ENCODE measurements at regions not wholly inside any gene's neighbourhood (a gene's known extent, or its start where the extent isn't known, plus 50 kb on each side); places are given as distances from the start of the nearest gene placed in this dataset.

DNA sequence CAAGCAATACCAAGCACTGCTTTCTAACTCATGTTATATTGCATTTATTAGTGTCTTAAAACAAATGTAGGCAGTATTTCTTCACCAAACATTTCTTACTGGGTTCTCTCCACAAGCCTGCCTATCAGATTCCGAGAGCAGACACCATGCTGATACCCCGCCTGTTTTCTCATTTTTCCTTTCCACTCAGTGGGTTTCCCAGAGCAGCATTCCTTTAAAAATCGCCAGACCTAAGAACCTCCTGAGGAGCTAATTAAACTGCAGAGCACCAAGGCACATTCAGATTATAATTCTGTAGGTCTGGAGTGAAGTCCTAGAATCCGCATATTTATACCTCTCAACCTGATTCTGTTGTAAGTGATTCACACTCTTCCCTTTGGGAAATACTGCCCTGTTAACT is 405.6 kb downstream of the TNS1 start:
- FAIRE-seq = no peak

More for the DNA sequence above, 405.6 kb downstream of the TNS1 start:
- no peaks in the 10 kb centered on the region for H3K36me3 ChIP-seq (ENCODE audit: control insufficient read depth in 2 of 2, insufficient read depth in 2 of 2, low read length in 1 of 2)
- intact Hi-C loops (cut with micrococcal nuclease; ENCODE audit: unreplicated experiment) = no loop called here
- no peak overlapping the region for H3K4me3 ChIP-seq
- H3K27ac ChIP-seq (ENCODE audit: control insufficient read depth, insufficient read depth) = no peak overlapping the region
- no peaks in the 10 kb centered on the region for H3K9me3 ChIP-seq (replicated peaks; ENCODE audit: control insufficient read depth, insufficient read depth, low read length)
- in situ Hi-C loops (cut with MboI) = no loop called here
- BruUV-seq (replicated peaks) = no TSS peak
- no peak for ATAC-seq
- no peaks in the 10 kb centered on the region for H4K20me1 ChIP-seq (ENCODE audit: control insufficient read depth, insufficient read depth)
- no peak overlapping the region for H3K9ac ChIP-seq (ENCODE audit: control insufficient read depth, insufficient read depth, low read length)
- CTCF ChIA-PET = no interaction called here
- H2AFZ ChIP-seq (ENCODE audit: control insufficient read depth, low read depth, low read length) = no peak overlapping the region
- RAD21 ChIA-PET (ENCODE audit: unreplicated experiment) = no interaction called here
- no peak overlapping the region for H3K4me2 ChIP-seq (ENCODE audit: control insufficient read depth, insufficient read depth)
- TF ChIP-seq BMI1 (IDR thresholded peaks at IDR 0.05; ENCODE audit: borderline replicate concordance) = no peak
- TF ChIP-seq E2F4 (IDR thresholded peaks at IDR 0.05; ENCODE audit: low read depth, low read length) = no peak
- TF ChIP-seq SUZ12 (IDR thresholded peaks at IDR 0.05; ENCODE audit: unreplicated experiment) = no peak
- TF ChIP-seq IKZF2 (IDR thresholded peaks at IDR 0.05) = no peak
- no peak for TF ChIP-seq HDGF (IDR thresholded peaks at IDR 0.05)
- TF ChIP-seq JUND (IDR thresholded peaks at IDR 0.05; ENCODE audit: low read depth, low read length) = no peak
- TF ChIP-seq EZH2 (IDR thresholded peaks at IDR 0.05; ENCODE audit: borderline replicate concordance, control insufficient read depth, low read depth, low read length) = no peak
- no peak for TF ChIP-seq TAF1 (IDR thresholded peaks at IDR 0.05; ENCODE audit: borderline replicate concordance, low read depth, low read length)
- TF ChIP-seq, protein P1, sequence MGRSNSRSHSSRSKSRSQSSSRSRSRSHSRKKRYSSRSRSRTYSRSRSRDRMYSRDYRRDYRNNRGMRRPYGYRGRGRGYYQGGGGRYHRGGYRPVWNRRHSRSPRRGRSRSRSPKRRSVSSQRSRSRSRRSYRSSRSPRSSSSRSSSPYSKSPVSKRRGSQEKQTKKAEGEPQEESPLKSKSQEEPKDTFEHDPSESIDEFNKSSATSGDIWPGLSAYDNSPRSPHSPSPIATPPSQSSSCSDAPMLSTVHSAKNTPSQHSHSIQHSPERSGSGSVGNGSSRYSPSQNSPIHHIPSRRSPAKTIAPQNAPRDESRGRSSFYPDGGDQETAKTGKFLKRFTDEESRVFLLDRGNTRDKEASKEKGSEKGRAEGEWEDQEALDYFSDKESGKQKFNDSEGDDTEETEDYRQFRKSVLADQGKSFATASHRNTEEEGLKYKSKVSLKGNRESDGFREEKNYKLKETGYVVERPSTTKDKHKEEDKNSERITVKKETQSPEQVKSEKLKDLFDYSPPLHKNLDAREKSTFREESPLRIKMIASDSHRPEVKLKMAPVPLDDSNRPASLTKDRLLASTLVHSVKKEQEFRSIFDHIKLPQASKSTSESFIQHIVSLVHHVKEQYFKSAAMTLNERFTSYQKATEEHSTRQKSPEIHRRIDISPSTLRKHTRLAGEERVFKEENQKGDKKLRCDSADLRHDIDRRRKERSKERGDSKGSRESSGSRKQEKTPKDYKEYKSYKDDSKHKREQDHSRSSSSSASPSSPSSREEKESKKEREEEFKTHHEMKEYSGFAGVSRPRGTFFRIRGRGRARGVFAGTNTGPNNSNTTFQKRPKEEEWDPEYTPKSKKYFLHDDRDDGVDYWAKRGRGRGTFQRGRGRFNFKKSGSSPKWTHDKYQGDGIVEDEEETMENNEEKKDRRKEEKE (IDR thresholded peaks at IDR 0.05) = no peak
- TF ChIP-seq, protein P2, sequence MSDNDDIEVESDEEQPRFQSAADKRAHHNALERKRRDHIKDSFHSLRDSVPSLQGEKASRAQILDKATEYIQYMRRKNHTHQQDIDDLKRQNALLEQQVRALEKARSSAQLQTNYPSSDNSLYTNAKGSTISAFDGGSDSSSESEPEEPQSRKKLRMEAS (IDR thresholded peaks at IDR 0.05; ENCODE audit: low read depth, low read length) = no peak
- TF ChIP-seq, protein P3, sequence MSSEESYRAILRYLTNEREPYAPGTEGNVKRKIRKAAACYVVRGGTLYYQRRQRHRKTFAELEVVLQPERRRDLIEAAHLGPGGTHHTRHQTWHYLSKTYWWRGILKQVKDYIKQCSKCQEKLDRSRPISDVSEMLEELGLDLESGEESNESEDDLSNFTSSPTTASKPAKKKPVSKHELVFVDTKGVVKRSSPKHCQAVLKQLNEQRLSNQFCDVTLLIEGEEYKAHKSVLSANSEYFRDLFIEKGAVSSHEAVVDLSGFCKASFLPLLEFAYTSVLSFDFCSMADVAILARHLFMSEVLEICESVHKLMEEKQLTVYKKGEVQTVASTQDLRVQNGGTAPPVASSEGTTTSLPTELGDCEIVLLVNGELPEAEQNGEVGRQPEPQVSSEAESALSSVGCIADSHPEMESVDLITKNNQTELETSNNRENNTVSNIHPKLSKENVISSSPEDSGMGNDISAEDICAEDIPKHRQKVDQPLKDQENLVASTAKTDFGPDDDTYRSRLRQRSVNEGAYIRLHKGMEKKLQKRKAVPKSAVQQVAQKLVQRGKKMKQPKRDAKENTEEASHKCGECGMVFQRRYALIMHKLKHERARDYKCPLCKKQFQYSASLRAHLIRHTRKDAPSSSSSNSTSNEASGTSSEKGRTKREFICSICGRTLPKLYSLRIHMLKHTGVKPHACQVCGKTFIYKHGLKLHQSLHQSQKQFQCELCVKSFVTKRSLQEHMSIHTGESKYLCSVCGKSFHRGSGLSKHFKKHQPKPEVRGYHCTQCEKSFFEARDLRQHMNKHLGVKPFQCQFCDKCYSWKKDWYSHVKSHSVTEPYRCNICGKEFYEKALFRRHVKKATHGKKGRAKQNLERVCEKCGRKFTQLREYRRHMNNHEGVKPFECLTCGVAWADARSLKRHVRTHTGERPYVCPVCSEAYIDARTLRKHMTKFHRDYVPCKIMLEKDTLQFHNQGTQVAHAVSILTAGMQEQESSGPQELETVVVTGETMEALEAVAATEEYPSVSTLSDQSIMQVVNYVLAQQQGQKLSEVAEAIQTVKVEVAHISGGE (CRISPR knock-in tag; IDR thresholded peaks at IDR 0.05) = no peak
- no peak for TF ChIP-seq GATAD2B (conservative IDR thresholded peaks at IDR 0.05; ENCODE audit: low read depth)
- no peak for TF ChIP-seq ATF2 (IDR thresholded peaks at IDR 0.05; ENCODE audit: low read length)
- no peak for TF ChIP-seq SMAD5 (IDR thresholded peaks at IDR 0.05; ENCODE audit: low read depth)
- no peak for TF ChIP-seq SP1 (IDR thresholded peaks at IDR 0.05; ENCODE audit: low read depth, low read length)
- TF ChIP-seq BHLHE40 (IDR thresholded peaks at IDR 0.05; ENCODE audit: borderline replicate concordance in 1 of 2, low read depth in 2 of 2, low read length in 1 of 2) = no peak
- TF ChIP-seq HCFC1 (IDR thresholded peaks at IDR 0.05; ENCODE audit: low read length) = no peak
- 68% methylated on average over 4 of the region's 4 CpGs for WGBS (ENCODE audit: insufficient coverage, insufficient replicate concordance, low lambda C conversion rate, missing lambda C conversion rate)
- H3K79me2 ChIP-seq (ENCODE audit: control insufficient read depth, insufficient read depth, low read length) = no peaks in the 10 kb centered on the region
- no peak for DNase-seq (ENCODE audit: low read depth, low spot score)
- POLR2A ChIA-PET = no interaction called here
- SMC1A ChIA-PET (ENCODE audit: uncharacterized antibody, unreplicated experiment) = no interaction called here
- no peaks in the 10 kb centered on the region for H3K4me1 ChIP-seq (ENCODE audit: control insufficient read depth, insufficient read depth, low read length)
- peaks cover 5 to 14% of the 10 kb centered on the region in 2 experiments for H3K27me3 ChIP-seq (replicated peaks in 1 of 2; ENCODE audit: control insufficient read depth in 2 of 2, insufficient read depth in 2 of 2, low read length in 1 of 2)

All from GM12878 (cell line).